ENCODE measurements at regions not wholly inside any gene's neighbourhood (a gene's known extent, or its start where the extent isn't known, plus 50 kb on each side); places are given as distances from the start of the nearest gene placed in this dataset.
"Not testable (repeated sequence)": the region's sequence is repeated elsewhere in the genome, so short reads cannot be mapped to it uniquely, and the experiment has no call there.

- DNase-seq, result no peak
Observed at GRCh38 chr14:85169381-85169780, 360.6 kb upstream of the FLRT2 start.

GRCh38 chr14:85172290-85172689 is 357.7 kb upstream of the FLRT2 start:
- no peak for DNase-seq

GRCh38 chr14:85172889-85173477 is 357.0 kb upstream of the FLRT2 start:
- DNase-seq, result no peak

DNA sequence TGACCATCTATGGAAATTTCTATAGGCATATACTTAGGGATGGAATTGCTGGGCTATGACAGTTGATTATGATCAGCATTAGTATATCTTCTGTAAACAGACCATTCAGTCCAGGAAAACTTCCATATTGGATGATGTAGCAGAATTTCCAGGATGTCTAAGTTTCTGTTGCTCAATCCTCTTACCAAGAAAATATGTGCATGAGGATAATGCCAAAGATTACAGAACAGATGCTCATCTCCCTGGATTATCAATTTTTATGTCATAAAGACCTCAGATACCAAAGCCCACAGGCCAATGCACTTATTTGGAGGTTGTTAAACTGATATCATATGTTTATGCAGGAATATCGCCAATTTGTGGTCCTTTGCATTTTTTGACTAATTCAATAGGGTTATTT is 354.4 kb upstream of the FLRT2 start:
- DNase-seq, result no peak

DNA sequence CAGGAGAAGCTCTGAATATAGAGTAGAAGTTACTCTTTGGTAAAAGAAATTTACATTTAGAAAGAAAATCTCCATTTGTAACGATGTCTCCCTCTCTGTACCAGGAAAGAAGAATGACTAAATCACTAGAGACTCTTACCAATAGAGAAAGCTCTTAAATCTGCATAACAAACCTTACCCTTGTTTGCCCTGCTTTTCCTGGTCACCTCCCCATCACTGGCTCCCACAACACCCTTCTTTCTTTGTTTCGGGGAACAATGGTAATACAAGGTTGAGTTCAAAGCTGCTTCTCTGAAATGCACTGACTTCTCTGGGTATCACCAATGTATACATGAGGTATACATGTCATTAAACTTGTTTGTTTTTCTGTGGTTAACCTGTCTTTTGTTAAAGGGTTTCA is 351.1 kb upstream of the FLRT2 start:
- no peak for DNase-seq

DNA sequence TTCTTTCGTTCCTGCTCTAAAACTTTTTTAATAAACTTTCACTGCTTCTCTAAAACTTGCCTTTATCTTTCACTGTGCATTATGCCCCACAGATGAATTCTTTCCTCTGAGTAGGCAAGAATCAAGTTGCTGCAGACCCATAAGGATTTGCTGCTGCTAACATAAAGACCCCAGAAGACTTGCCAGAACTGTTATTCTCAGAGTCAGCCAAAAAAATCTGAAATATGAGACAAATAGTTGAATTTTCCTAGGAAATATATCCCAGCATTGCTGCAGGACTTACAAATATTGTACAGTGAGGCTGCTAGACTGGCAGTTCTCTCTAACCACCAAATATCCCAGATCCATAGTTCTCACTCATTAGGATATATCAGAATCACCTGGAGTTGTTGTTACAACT is 349.1 kb upstream of the FLRT2 start:
- no peak for DNase-seq

- DNase-seq, result no peak
Observed at GRCh38 chr14:85182282-85182681, 347.7 kb upstream of the FLRT2 start.

DNA sequence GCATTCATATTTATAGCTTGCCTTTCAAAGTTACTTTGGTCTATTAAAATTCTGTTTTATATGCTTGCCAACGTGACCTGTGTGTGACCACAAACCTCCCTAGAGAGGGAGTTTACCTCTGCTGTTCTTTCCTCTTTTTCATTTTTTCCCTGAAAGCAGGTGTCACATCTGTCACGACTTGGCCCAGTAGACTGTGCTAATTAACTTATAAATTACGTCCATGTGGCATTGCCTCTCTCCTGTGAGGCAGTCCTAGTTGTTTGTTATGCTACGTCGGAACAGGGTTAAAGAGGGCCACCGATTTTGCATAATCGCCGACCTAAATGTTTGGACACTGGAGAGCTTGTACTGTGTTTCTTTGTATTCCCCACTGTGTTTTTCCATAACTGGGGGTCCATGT is 343.9 kb upstream of the FLRT2 start:
- no peak for DNase-seq

GRCh38 chr14:85187521-85187920 is 342.4 kb upstream of the FLRT2 start:
- no peak for DNase-seq

DNA sequence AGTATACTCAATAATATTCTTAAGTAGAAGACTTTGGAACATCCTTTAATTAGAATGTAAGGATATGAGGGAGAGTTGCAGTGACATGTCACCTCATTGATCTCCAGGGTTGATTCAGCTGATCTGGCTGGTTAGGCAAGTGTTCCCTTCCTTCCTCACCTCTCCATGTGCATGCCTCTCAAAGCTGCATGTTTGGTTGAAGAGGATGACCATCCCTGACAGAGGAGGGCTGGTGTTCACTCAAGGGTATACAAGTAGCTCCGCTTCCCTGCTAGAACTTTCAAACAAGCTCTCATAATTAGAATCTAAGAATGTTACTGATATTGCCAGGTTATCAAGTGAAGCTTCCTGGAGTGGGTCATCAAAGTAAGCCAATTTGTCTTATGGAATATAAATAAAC is 341.1 kb upstream of the FLRT2 start:
- no peak for DNase-seq

DNA sequence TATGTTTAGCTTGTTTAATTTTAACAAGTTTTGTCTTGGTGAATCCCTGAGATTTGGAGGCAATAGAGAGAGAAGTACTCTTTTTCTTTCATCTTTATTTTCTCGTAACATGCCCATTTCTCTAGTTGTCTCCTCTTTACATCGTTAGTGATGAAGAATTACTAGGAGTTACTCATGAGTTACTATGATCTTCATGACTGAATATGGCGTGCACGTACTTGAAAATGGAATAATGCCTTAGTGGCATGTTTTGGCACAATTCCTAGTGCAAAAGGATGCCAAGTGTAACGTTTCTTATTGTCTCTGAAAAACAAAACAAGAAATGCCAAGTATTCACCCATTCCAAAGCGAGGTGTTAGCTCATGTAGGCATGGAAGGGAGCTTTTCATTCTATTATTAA is 340.7 kb upstream of the FLRT2 start:
- DNase-seq, result not testable (repeated sequence)

GRCh38 chr14:85190251-85190650 is 339.7 kb upstream of the FLRT2 start:
- DNase-seq, result no peak

DNA sequence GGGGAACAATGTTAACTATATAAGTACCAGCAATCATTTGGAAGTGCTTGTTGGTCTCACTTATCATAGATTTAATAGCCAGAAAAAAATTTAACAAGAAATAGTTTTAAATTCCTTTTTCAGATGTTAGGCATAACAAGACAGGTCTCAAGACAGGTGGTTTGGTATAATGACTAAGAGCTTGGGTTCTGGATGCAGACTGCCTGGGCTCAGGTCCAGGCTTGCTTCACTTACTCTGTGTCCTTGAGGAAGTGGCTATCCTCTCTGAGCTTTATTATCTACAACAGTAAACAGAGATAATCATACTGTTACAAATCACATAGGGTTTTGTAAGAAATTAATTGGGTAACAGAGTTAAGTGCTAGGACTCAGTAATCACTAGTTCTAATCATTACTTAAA is 338.0 kb upstream of the FLRT2 start:
- DNase-seq, result no peak

- no peak for DNase-seq
Observed at GRCh38 chr14:85195872-85196477, 334.0 kb upstream of the FLRT2 start.

DNA sequence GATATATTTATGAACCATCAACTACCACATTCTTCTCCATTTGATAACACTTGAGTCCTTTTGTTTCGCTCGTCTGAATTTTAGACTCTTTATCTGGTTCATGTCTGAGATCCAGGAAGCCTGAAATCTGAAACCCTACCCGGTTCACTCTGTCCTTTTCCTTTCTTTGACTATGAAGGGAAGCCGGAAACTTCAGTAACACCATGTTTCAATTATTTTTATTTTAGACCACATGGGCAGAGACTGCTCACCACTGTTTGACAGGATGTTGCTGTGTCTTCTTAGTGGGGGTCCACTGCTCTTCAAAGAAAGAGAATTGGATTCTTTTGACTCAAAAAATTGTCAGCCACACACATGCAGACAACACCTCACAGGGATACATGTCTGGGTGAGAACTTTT is 331.9 kb upstream of the FLRT2 start:
- DNase-seq, result no peak

DNA sequence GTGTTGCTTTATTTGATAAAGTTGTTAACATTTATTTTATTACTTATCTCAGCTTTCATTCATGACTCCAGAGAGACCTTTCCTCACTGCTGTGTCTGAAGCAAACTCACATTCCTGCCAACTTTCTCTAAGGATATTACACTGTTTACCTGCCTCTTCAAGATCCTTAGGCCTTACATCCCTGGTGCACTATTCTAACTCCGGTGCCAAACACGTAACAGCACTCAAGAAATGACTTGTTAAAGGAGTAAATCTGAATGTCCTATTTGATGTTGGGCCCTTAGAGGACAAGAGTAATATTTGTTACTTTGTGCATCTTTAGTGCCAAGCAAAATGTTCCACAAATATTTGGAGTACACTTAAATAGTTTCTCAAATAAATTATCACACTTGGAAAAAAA is 324.1 kb upstream of the FLRT2 start:
- no peak for DNase-seq

GRCh38 chr14:85214471-85214870 is 315.5 kb upstream of the FLRT2 start:
- no peak for DNase-seq

DNA sequence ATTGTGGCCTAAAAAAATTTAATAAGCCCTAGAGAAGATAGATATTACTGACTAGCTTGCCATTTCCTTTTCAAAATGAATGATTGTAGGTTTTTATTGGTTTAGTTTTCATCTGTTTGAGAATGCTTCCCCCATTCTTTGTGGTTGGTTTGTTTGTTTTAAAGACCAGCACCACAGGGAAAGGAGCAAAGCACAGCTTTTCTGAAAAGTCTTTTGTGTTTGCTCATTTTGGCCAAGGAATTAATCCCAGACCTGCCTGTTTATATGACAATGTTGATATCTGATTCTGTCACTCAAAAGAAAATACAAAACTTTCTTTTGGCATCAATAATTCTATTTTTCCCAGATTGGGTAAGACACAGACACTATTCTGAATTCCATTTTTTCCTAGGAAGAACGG is 312.5 kb upstream of the FLRT2 start:
- DNase-seq, result no peak

DNA sequence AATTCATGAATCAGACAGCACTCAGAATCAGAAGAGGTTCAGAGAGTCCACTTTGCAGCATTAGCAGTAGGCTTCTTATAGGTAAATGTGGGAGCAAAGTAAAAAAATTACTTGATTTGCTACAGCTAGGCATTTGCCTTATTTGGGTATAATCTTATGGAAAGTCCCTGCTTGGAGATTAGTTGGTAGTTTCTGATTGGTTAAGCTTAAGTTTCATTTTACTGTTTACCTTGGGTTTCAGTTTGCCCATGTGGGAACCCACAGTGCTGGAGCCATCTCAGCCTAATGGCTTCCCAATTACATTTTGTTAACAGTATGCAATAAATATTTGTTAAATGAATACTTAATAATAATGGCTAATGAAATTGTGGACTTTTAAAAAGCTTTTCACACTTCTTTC is 311.0 kb upstream of the FLRT2 start:
- no peak for DNase-seq

- DNase-seq, result no peak
Observed at GRCh38 chr14:85221832-85222231, 308.1 kb upstream of the FLRT2 start.

DNA sequence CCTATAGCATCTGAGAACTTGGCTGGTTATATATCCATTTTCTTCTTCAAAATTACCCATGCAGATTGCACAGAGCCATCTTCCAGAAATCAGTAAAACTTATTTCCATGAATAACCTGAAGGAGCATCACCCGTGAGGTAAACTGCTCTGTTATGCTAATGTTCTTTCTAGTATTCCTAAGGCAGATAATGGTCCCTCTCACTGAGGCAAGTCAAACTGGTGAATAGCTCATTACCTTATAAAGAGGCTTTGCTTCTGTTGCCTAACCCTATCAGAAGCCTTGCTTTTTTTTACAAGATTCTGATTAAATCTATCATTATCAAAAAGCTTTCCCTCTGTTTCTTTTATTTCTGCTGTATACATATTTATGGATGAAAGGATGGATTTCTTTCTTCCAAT is 307.6 kb upstream of the FLRT2 start:
- DNase-seq, result no peak

- no peak for DNase-seq
Observed at GRCh38 chr14:85223667-85224066, 306.3 kb upstream of the FLRT2 start.

DNA sequence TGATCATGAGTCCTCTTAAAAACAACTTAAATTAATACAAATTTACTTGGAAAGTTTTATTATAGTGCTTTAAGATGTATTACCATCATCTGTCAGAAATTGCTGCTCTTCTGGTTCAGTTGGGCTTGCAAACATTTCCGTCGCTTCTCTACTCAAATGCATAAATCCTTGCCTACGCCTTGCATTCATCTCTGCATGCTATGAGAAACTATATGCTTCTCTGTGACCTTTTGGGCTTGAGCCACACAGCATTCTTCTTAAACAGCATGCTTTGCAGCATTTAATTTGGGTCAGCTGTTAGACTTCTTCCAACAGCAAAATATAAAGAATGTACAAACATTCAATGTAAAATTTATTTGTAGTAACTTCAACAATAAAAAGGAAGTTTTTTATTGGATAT is 305.7 kb upstream of the FLRT2 start:
- no peak for DNase-seq

DNA sequence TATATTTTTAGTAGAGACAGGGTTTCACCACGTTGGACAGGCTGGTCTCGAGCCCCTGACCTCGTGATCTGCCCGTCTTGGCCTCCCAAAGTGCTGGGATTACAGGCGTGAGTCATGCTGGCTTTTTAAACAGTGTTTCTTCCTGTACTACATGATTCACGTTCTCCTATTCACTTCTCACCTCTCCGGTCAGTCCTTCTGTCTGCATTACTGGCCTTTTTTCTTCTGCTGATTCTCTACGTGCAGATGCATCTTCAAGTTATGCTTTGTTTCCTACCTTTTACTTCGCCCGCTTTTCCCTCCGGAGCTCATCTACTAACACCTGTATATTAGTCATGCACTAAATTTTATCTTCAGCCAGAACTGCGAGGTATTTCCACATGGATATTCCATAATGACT is 296.2 kb upstream of the FLRT2 start:
- no peak for DNase-seq

Data from NCI-H1436 (cell line).